SK-N-SH treated with all-trans-retinoic acid at 6 μM for 48 hours (cell line): ENCODE measurements at regions not wholly inside any gene's neighbourhood (a gene's known extent, or its start where the extent isn't known, plus 50 kb on each side); places are given as distances from the start of the nearest gene placed in this dataset.

Experiments
- ATAC-seq: fragments of 200-7000 bp; cut with Tn5 transposase; 3 replicates; pipeline ENCODE4 v1.9.1; 2020; ENCODE audit warnings: mild to moderate bottlenecking, moderate library complexity
- ARNTL ChIP-seq: fragments of 450-650 bp; formaldehyde crosslinking; IDR thresholded peaks from 2 replicates; pipeline ENCODE4 v1.5.0; 2020; ENCODE audit warnings: low read depth, mild to moderate bottlenecking, moderate library complexity, borderline replicate concordance
- BACH2 ChIP-seq: fragments of 250-450 bp; sonication (Bioruptor Pico); IDR thresholded peaks from 2 replicates; pipeline ENCODE4 v1.9.0; 2021; ENCODE audit warnings: mild to moderate bottlenecking, borderline replicate concordance
- CSDC2 ChIP-seq: fragments of 250-450 bp; sonication (Bioruptor Pico); IDR thresholded peaks from 2 replicates; pipeline ENCODE4 v1.5.0; 2020; ENCODE audit warnings: mild to moderate bottlenecking, moderate library complexity
- ESRRG ChIP-seq: fragments of 250-450 bp; sonication (Bioruptor Pico); IDR thresholded peaks from 2 replicates; pipeline ENCODE4 v1.6.1; 2021; ENCODE audit warnings: mild to moderate bottlenecking
- GLIS3 ChIP-seq: fragments of 250-450 bp; sonication (Bioruptor Pico); IDR thresholded peaks from 2 replicates; pipeline ENCODE4 v1.5.0; 2020; ENCODE audit warnings: mild to moderate bottlenecking, moderate library complexity
- OSR1 ChIP-seq: fragments of 250-450 bp; sonication (Bioruptor Pico); IDR thresholded peaks from 2 replicates; pipeline ENCODE4 v1.8.0; 2022; ENCODE audit warnings: moderate library complexity, mild to moderate bottlenecking, inconsistent platforms
- PPARA ChIP-seq: fragments of 250-450 bp; sonication (Bioruptor Pico); IDR thresholded peaks from 2 replicates; pipeline ENCODE4 v1.5.0; 2020; ENCODE audit warnings: mild to moderate bottlenecking, borderline replicate concordance
- RARB ChIP-seq: fragments of 250-450 bp; sonication (Bioruptor Pico); IDR thresholded peaks from 2 replicates; pipeline ENCODE4 v1.8.0; 2021; ENCODE audit warnings: mild to moderate bottlenecking, moderate library complexity
- SNAI2 ChIP-seq: fragments of 250-450 bp; sonication (Bioruptor Pico); IDR thresholded peaks from 2 replicates; pipeline ENCODE4 v1.5.0; 2020; ENCODE audit warnings: mild to moderate bottlenecking, moderate library complexity
- TCF4 ChIP-seq: fragments of 250-450 bp; sonication (Bioruptor Pico); IDR thresholded peaks from 2 replicates; pipeline ENCODE4 v1.8.0; 2021; ENCODE audit warnings: mild to moderate bottlenecking, moderate library complexity, borderline replicate concordance
- TOX ChIP-seq: fragments of 250-450 bp; sonication (Bioruptor Pico); IDR thresholded peaks from 2 replicates; pipeline ENCODE4 v1.8.0; 2021; ENCODE audit warnings: mild to moderate bottlenecking, moderate library complexity, borderline replicate concordance
- ZC3H10 ChIP-seq: fragments of 250-450 bp; sonication (Bioruptor Pico); IDR thresholded peaks from 2 replicates; pipeline ENCODE4 v1.5.1; 2021; ENCODE audit warnings: mild to moderate bottlenecking, moderate library complexity
- ZFP3 ChIP-seq: fragments of 250-450 bp; sonication (Bioruptor Pico); IDR thresholded peaks from 2 replicates; pipeline ENCODE4 v1.5.0; 2020; ENCODE audit warnings: mild to moderate bottlenecking, moderate library complexity
- ZFP30 ChIP-seq: fragments of 450-650 bp; formaldehyde crosslinking; IDR thresholded peaks from 2 replicates; pipeline ENCODE4 v1.5.0; 2022; ENCODE audit warnings: mild to moderate bottlenecking, moderate library complexity
- ZNF565 ChIP-seq: fragments of 450-650 bp; formaldehyde crosslinking; conservative IDR thresholded peaks from 2 replicates; pipeline ENCODE4 v1.5.0; 2020; ENCODE audit warnings: low read depth, mild to moderate bottlenecking, moderate library complexity
- ZNF8 ChIP-seq: fragments of 450-650 bp; formaldehyde crosslinking; IDR thresholded peaks from 2 replicates; pipeline ENCODE4 v1.5.0; 2020; ENCODE audit warnings: mild to moderate bottlenecking, moderate library complexity
- TF ChIP-seq, protein P1 (sequence below): fragments of 250-450 bp; sonication (Bioruptor Pico); IDR thresholded peaks from 2 replicates; pipeline ENCODE4 v1.8.0; 2021; ENCODE audit warnings: low read depth, mild to moderate bottlenecking, moderate library complexity, borderline replicate concordance
- TF ChIP-seq, protein P2 (sequence below): fragments of 250-450 bp; sonication (Bioruptor Pico); IDR thresholded peaks from 2 replicates; pipeline ENCODE4 v1.5.0; 2020; ENCODE audit warnings: mild to moderate bottlenecking, moderate library complexity
- TF ChIP-seq, protein P3 (sequence below): fragments of 250-450 bp; sonication (Bioruptor Pico); IDR thresholded peaks from 2 replicates; pipeline ENCODE4 v1.5.1; 2021; ENCODE audit warnings: mild to moderate bottlenecking, moderate library complexity
- TF ChIP-seq, protein P4 (sequence below): fragments of 250-450 bp; sonication (Bioruptor Pico); IDR thresholded peaks from 2 replicates; pipeline ENCODE4 v1.5.1; 2020; ENCODE audit warnings: low read depth, mild to moderate bottlenecking, moderate library complexity

GRCh38 chr13:99909097-99909835, 62.3 kb downstream of the ZIC5 start (continued):
- TF ChIP-seq, protein P1, sequence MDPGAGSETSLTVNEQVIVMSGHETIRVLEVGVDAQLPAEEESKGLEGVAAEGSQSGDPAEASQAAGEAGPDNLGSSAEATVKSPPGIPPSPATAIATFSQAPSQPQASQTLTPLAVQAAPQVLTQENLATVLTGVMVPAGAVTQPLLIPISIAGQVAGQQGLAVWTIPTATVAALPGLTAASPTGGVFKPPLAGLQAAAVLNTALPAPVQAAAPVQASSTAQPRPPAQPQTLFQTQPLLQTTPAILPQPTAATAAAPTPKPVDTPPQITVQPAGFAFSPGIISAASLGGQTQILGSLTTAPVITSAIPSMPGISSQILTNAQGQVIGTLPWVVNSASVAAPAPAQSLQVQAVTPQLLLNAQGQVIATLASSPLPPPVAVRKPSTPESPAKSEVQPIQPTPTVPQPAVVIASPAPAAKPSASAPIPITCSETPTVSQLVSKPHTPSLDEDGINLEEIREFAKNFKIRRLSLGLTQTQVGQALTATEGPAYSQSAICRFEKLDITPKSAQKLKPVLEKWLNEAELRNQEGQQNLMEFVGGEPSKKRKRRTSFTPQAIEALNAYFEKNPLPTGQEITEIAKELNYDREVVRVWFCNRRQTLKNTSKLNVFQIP (CRISPR knock-in tag), result no peak
- no peak for TF ChIP-seq ZFP30 (CRISPR knock-in tag)
- TF ChIP-seq ZC3H10 (CRISPR knock-in tag), result no peak
- no peak for TF ChIP-seq SNAI2 (CRISPR knock-in tag)
- TF ChIP-seq, all 23 proteins: peak for 0

DNA sequence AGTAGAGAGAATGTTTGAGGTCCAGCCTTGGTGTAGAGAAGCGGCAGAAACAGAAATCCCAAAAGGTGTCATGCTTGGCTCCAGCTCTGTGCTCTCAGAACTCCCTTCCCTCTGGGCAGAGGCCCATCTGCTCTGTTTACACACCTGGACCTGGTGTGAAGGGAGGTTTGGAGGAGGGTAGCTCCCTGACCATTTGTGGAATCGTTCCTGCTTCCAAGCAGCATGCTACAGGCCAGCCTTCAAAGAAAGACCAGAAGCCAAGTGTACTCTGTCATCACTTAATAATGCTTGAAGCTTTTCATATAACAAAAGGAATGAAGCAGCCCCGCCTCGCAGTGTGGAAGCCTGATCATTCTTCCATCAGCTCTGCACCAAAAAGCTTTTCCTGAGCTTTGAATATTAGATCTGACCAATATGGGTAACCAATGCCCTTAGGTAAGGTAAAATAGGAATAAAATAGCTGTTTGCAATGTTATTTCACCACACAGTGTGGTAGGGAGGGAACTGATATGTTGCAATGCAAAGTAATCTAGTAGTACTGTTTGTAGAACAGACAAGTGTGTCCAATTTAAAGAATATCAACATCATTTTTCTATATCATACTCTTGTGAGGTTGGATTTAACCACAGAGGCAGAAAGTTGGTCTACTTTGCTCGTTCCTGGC, 63.3 kb downstream of the ZIC5 start:
- TF ChIP-seq SNAI2 (CRISPR knock-in tag), result no peak
- TF ChIP-seq TOX (CRISPR knock-in tag), result no peak
- no peak for TF ChIP-seq ZFP3
- no peak for TF ChIP-seq RARB (CRISPR knock-in tag)
- TF ChIP-seq OSR1 (CRISPR knock-in tag), result no peak
- TF ChIP-seq ESRRG, result no peak
- no peak for TF ChIP-seq ZNF565 (CRISPR knock-in tag)
- TF ChIP-seq, protein P2, sequence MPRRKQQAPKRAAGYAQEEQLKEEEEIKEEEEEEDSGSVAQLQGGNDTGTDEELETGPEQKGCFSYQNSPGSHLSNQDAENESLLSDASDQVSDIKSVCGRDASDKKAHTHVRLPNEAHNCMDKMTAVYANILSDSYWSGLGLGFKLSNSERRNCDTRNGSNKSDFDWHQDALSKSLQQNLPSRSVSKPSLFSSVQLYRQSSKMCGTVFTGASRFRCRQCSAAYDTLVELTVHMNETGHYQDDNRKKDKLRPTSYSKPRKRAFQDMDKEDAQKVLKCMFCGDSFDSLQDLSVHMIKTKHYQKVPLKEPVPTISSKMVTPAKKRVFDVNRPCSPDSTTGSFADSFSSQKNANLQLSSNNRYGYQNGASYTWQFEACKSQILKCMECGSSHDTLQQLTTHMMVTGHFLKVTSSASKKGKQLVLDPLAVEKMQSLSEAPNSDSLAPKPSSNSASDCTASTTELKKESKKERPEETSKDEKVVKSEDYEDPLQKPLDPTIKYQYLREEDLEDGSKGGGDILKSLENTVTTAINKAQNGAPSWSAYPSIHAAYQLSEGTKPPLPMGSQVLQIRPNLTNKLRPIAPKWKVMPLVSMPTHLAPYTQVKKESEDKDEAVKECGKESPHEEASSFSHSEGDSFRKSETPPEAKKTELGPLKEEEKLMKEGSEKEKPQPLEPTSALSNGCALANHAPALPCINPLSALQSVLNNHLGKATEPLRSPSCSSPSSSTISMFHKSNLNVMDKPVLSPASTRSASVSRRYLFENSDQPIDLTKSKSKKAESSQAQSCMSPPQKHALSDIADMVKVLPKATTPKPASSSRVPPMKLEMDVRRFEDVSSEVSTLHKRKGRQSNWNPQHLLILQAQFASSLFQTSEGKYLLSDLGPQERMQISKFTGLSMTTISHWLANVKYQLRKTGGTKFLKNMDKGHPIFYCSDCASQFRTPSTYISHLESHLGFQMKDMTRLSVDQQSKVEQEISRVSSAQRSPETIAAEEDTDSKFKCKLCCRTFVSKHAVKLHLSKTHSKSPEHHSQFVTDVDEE (CRISPR knock-in tag), result no peak
- TF ChIP-seq ZC3H10 (CRISPR knock-in tag), result no peak
- TF ChIP-seq PPARA (CRISPR knock-in tag), result no peak
- no peak for TF ChIP-seq ZNF8 (CRISPR knock-in tag)
- TF ChIP-seq, protein P3, sequence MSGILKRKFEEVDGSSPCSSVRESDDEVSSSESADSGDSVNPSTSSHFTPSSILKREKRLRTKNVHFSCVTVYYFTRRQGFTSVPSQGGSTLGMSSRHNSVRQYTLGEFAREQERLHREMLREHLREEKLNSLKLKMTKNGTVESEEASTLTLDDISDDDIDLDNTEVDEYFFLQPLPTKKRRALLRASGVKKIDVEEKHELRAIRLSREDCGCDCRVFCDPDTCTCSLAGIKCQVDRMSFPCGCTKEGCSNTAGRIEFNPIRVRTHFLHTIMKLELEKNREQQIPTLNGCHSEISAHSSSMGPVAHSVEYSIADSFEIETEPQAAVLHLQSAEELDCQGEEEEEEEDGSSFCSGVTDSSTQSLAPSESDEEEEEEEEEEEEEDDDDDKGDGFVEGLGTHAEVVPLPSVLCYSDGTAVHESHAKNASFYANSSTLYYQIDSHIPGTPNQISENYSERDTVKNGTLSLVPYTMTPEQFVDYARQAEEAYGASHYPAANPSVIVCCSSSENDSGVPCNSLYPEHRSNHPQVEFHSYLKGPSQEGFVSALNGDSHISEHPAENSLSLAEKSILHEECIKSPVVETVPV (CRISPR knock-in tag), result no peak
- no peak for TF ChIP-seq BACH2 (CRISPR knock-in tag)
- TF ChIP-seq CSDC2, result no peak
- TF ChIP-seq ZFP30 (CRISPR knock-in tag), result no peak
- TF ChIP-seq, protein P4, sequence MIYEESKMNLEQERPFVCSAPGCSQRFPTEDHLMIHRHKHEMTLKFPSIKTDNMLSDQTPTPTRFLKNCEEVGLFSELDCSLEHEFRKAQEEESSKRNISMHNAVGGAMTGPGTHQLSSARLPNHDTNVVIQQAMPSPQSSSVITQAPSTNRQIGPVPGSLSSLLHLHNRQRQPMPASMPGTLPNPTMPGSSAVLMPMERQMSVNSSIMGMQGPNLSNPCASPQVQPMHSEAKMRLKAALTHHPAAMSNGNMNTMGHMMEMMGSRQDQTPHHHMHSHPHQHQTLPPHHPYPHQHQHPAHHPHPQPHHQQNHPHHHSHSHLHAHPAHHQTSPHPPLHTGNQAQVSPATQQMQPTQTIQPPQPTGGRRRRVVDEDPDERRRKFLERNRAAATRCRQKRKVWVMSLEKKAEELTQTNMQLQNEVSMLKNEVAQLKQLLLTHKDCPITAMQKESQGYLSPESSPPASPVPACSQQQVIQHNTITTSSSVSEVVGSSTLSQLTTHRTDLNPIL (CRISPR knock-in tag), result no peak
- TF ChIP-seq GLIS3 (CRISPR knock-in tag), result no peak
- no peak for ATAC-seq

DNA sequence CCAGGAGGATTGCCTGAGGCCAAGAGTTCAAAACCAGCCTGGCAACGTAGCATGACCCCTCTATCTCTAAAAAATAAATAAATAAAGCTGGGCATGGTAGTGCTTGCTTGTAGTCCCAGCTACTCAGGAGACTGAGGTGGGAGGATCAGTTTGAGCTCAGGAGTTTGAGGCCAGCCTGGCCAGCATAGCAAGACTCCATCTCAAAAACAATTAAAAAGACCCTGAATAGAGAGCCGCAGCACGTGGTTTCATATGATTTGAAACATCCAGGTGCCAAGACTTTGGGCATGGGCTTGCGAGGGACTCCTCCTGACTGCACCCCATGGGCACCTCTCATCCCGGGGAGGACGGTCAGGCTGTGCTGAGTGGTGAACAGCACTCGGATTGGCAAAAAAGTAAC, 63.9 kb downstream of the ZIC5 start:
- no peak for TF ChIP-seq SNAI2 (CRISPR knock-in tag)
- TF ChIP-seq ARNTL, result no peak
- no peak for TF ChIP-seq TCF4 (CRISPR knock-in tag)
- TF ChIP-seq, protein P1 (CRISPR knock-in tag), result no peak
- TF ChIP-seq ESRRG, result no peak
- TF ChIP-seq, protein P4 (CRISPR knock-in tag), result no peak
- no peak for ATAC-seq
